ENCODE measurements at regions not wholly inside any gene's neighbourhood (a gene's known extent, or its start where the extent isn't known, plus 50 kb on each side); places are given as distances from the start of the nearest gene placed in this dataset.

- H3K27me3 ChIP-seq = no peaks in the 10 kb centered on the region
- 63 to 67% methylated on average over 5 of the region's 5 CpGs for WGBS, 2 donors
- DNase-seq (no peak), ATAC-seq (no peak), FAIRE-seq (no peak)
- H3K4me1 ChIP-seq = no peaks in the 10 kb centered on the region
- H3K36me3 ChIP-seq = no peaks in the 10 kb centered on the region
- intact Hi-C loops (cut with DNase I) = no loop called here
- TF ChIP-seq CTCF (IDR thresholded peaks at IDR 0.05) = no peak
- no peak overlapping the region for H3K27ac ChIP-seq
- no peak overlapping the region for H3K4me3 ChIP-seq
- H3K9me3 ChIP-seq = no peaks in the 10 kb centered on the region
Measured at GRCh38 chr9:80502306-80502705, 930.5 kb downstream of the TLE4 start.

GRCh38 chr9:80501635-80502034 is 929.9 kb downstream of the TLE4 start:
- Histone ChIP-seq H3K4me3 (no peak overlapping the region), H3K4me1 (no peaks in the 10 kb centered on the region), H3K27ac (no peak overlapping the region), H3K27me3 (no peaks in the 10 kb centered on the region), H3K36me3 (no peaks in the 10 kb centered on the region), H3K9me3 (no peaks in the 10 kb centered on the region)
- ATAC-seq = peak in 1 of 4 donors; percentile 52
- intact Hi-C loops (cut with DNase I) = no loop called here
- DNase-seq = no peak
- TF ChIP-seq CTCF (IDR thresholded peaks at IDR 0.05) = no peak
- 48 to 50% methylated on average over 3 of the region's 3 CpGs for WGBS, 2 donors
- FAIRE-seq = no peak

GRCh38 chr9:80500300-80500699 is 928.5 kb downstream of the TLE4 start:
- H3K27ac ChIP-seq = no peak overlapping the region
- no peak for TF ChIP-seq CTCF (IDR thresholded peaks at IDR 0.05)
- WGBS, 2 donors = 70 to 86% methylated on average over 4 of the region's 4 CpGs
- no peaks in the 10 kb centered on the region for H3K27me3 ChIP-seq
- DNase-seq = no peak
- no peak for FAIRE-seq
- ATAC-seq = no peak
- intact Hi-C loops (cut with DNase I) = no loop called here
- H3K4me3 ChIP-seq = no peak overlapping the region
- H3K9me3 ChIP-seq = no peaks in the 10 kb centered on the region
- no peaks in the 10 kb centered on the region for H3K36me3 ChIP-seq
- H3K4me1 ChIP-seq = no peaks in the 10 kb centered on the region

- 17 to 30% methylated on average over 6 of the region's 6 CpGs for WGBS, 2 donors
- H3K4me1 ChIP-seq = no peaks in the 10 kb centered on the region
- DNase-seq (no peak), ATAC-seq (no peak), FAIRE-seq (no peak)
- H3K27ac ChIP-seq = peak overlapping the region in 1 of 4 donors; percentile 63
- H3K9me3 ChIP-seq = no peaks in the 10 kb centered on the region
- H3K36me3 ChIP-seq = no peaks in the 10 kb centered on the region
- intact Hi-C loops (cut with DNase I) = no loop called here
- no peak for TF ChIP-seq CTCF (IDR thresholded peaks at IDR 0.05)
- H3K4me3 ChIP-seq = no peak overlapping the region
- no peaks in the 10 kb centered on the region for H3K27me3 ChIP-seq
Measured at GRCh38 chr9:80498001-80498555, 926.3 kb downstream of the TLE4 start.

GRCh38 chr9:80496901-80497556 is 925.3 kb downstream of the TLE4 start:
- Histone ChIP-seq H3K27me3 (no peaks in the 10 kb centered on the region), H3K4me1 (no peaks in the 10 kb centered on the region), H3K36me3 (no peaks in the 10 kb centered on the region), H3K27ac (peak overlapping the region in 2 of 4 donors; percentile 41 to 63), H3K9me3 (no peaks in the 10 kb centered on the region), H3K4me3 (no peak overlapping the region)
- no peak for DNase-seq
- no peak for TF ChIP-seq CTCF (IDR thresholded peaks at IDR 0.05)
- ATAC-seq = peak; percentile 18 to 79 (median 64)
- WGBS, 2 donors = 17 to 19% methylated on average over 12 of the region's 12 CpGs
- intact Hi-C loops (cut with DNase I) = no loop called here
- FAIRE-seq = no peak

Data from pancreas (tissue), 10 donors.